ENCODE measurements at regions not wholly inside any gene's neighbourhood (a gene's known extent, or its start where the extent isn't known, plus 50 kb on each side); places are given as distances from the start of the nearest gene placed in this dataset.

GRCh38 chr2:126325202-126325601, 330.8 kb upstream of the GYPC start:
- TF ChIP-seq CTCF (IDR thresholded peaks at IDR 0.05) (no peak), POLR2A (IDR thresholded peaks at IDR 0.05) (no peak), POLR2AphosphoS5 (IDR thresholded peaks at IDR 0.05; ENCODE audit: insufficient read depth in 1 of 2, low read depth in 1 of 2) (no peak)
